Upper lobe of left lung (tissue), 6 donors: ENCODE measurements at regions not wholly inside any gene's neighbourhood (a gene's known extent, or its start where the extent isn't known, plus 50 kb on each side); places are given as distances from the start of the nearest gene placed in this dataset.

Experiments used
- ATAC-seq, 2 donors: fragments of 200-7000 bp; cut with Tn5 transposase; one replicate each; pipeline ENCODE4 v1.9.1; 2022; ENCODE audit warnings: mild to moderate bottlenecking in 2 of 2, moderate library complexity in 2 of 2; ENCODE audit not compliant: low FRiP score in 2 of 2
- DNase-seq, 2 donors: peaks; one replicate each; pipeline ENCODE4 v3.0.0-alpha.2; 2019 to 2020
- H3K27ac ChIP-seq, 4 donors: fragments of 200-600 bp; sonication (generic); one replicate each; pipeline ENCODE4 v1.5.1; 2016 to 2019
- H3K27me3 ChIP-seq, 4 donors: fragments of 200-600 bp; sonication (generic); one replicate each; pipeline ENCODE4 v1.5.1; 2017 to 2019
- H3K36me3 ChIP-seq, 4 donors: fragments of 200-600 bp; sonication (generic); one replicate each; pipeline ENCODE4 v1.5.1; 2016 to 2019
- H3K4me1 ChIP-seq, 4 donors: fragments of 200-600 bp; sonication (generic); one replicate each; pipeline ENCODE4 v1.5.1; 2018 to 2019
- H3K4me3 ChIP-seq, 4 donors: fragments of 200-600 bp; sonication (generic); one replicate each; pipeline ENCODE4 v1.5.1; 2017 to 2019; ENCODE audit warnings: mild to moderate bottlenecking in 2 of 4, moderate library complexity in 1 of 4
- H3K9me3 ChIP-seq, 4 donors: fragments of 200-600 bp; sonication (generic); one replicate each; pipeline ENCODE4 v1.5.1; 2018 to 2019
- CTCF ChIP-seq, 6 experiments: fragments of 450-650 bp in 4 of 6; fragments of 200-600 bp in 2 of 6; sonication (generic) in 2 of 6; IDR thresholded peaks; one replicate each; pipeline ENCODE4 v1.5.1; 2016 to 2019; ENCODE audit warnings: antibody characterized with exemption in 6 of 6
- EP300 ChIP-seq, 4 donors: sonication (generic); formaldehyde crosslinking; IDR thresholded peaks; one replicate each; pipeline ENCODE4 v1.5.1; 2017; ENCODE audit warnings: antibody characterized with exemption in 4 of 4, control low read depth in 2 of 4
- POLR2A ChIP-seq, 4 donors: fragments of 450-650 bp; IDR thresholded peaks; one replicate each; pipeline ENCODE4 v1.5.1; 2016 to 2017; ENCODE audit warnings: antibody characterized with exemption in 4 of 4, mild to moderate bottlenecking in 2 of 4
- POLR2AphosphoS5 ChIP-seq, 2 donors: sonication (generic); formaldehyde crosslinking; IDR thresholded peaks; one replicate each; pipeline ENCODE4 v1.5.1; 2017; ENCODE audit warnings: antibody characterized with exemption in 2 of 2
- WGBS, 2 donors: methylation state at CpG; one replicate each; pipeline ENCODE4 v1.1.5; 2017 to 2018; 5-methylcytosine and 5-hydroxymethylcytosine counted together
- donor health status: DM: no; HTN: no; CAD: no; lungs with moderate emphysema.
- donor health status: DM: no; HTN: yes; CAD: no; lungs with severe emphysema.

- H3K36me3 ChIP-seq = no peaks in the 10 kb centered on the region
- no peaks in the 10 kb centered on the region for H3K9me3 ChIP-seq
- H3K4me3 ChIP-seq = no peak overlapping the region
- no peak for ATAC-seq
- H3K27me3 ChIP-seq = no peaks in the 10 kb centered on the region
- TF ChIP-seq POLR2AphosphoS5 (IDR thresholded peaks at IDR 0.05) = no peak
- no peak for TF ChIP-seq CTCF (IDR thresholded peaks at IDR 0.05)
- TF ChIP-seq EP300 (IDR thresholded peaks at IDR 0.05) = no peak
- TF ChIP-seq POLR2A (IDR thresholded peaks at IDR 0.05) = no peak
- 97 to 99% methylated on average over 3 of the region's 3 CpGs for WGBS, 2 donors
- no peaks in the 10 kb centered on the region for H3K4me1 ChIP-seq
- DNase-seq = no peak
- no peak overlapping the region for H3K27ac ChIP-seq
These were observed 910.7 kb upstream of the FANCL start for GRCh38 chr2:59151805-59152204.

- H3K27me3 ChIP-seq = no peaks in the 10 kb centered on the region
- no peaks in the 10 kb centered on the region for H3K4me1 ChIP-seq
These were observed 909.2 kb upstream of the FANCL start for GRCh38 chr2:59150217-59150849.

GRCh38 chr2:59149271-59149670 lies 908.1 kb upstream of the FANCL start:
- no peak for ATAC-seq

More at GRCh38 chr2:59150217-59150849, 909.2 kb upstream of the FANCL start:
- DNase-seq (no peak), ATAC-seq (no peak)
- Histone ChIP-seq H3K36me3 (no peaks in the 10 kb centered on the region), H3K27ac (no peak overlapping the region), H3K9me3 (no peaks in the 10 kb centered on the region), H3K4me3 (no peak overlapping the region)
- WGBS, 2 donors = 74 to 95% methylated on average over 1 of the region's 1 CpG
- no peak for TF ChIP-seq EP300 (IDR thresholded peaks at IDR 0.05)
- no peak for TF ChIP-seq CTCF (IDR thresholded peaks at IDR 0.05)
- no peak for TF ChIP-seq POLR2AphosphoS5 (IDR thresholded peaks at IDR 0.05)
- no peak for TF ChIP-seq POLR2A (IDR thresholded peaks at IDR 0.05)

GRCh38 chr2:59112258-59112657 lies 871.1 kb upstream of the FANCL start:
- ATAC-seq (no peak), DNase-seq (no peak)
- Histone ChIP-seq H3K9me3 (no peaks in the 10 kb centered on the region), H3K27me3 (no peaks in the 10 kb centered on the region), H3K27ac (no peak overlapping the region), H3K4me3 (no peak overlapping the region), H3K4me1 (no peaks in the 10 kb centered on the region), H3K36me3 (no peaks in the 10 kb centered on the region)
- TF ChIP-seq EP300 (IDR thresholded peaks at IDR 0.05) = no peak
- no peak for TF ChIP-seq POLR2AphosphoS5 (IDR thresholded peaks at IDR 0.05)
- no peak for TF ChIP-seq POLR2A (IDR thresholded peaks at IDR 0.05)
- TF ChIP-seq CTCF (IDR thresholded peaks at IDR 0.05) = no peak
- WGBS, 2 donors = 87 to 100% methylated on average over 1 of the region's 1 CpG

More at GRCh38 chr2:59149271-59149670, 908.1 kb upstream of the FANCL start:
- no peak overlapping the region for H3K4me3 ChIP-seq
- no peak for DNase-seq
- H3K27me3 ChIP-seq = no peaks in the 10 kb centered on the region
- no peak overlapping the region for H3K27ac ChIP-seq
- H3K9me3 ChIP-seq = no peaks in the 10 kb centered on the region
- no peaks in the 10 kb centered on the region for H3K36me3 ChIP-seq
- TF ChIP-seq EP300 (IDR thresholded peaks at IDR 0.05) (no peak), CTCF (IDR thresholded peaks at IDR 0.05) (no peak), POLR2A (IDR thresholded peaks at IDR 0.05) (no peak), POLR2AphosphoS5 (IDR thresholded peaks at IDR 0.05) (no peak)
- no peaks in the 10 kb centered on the region for H3K4me1 ChIP-seq

GRCh38 chr2:59096973-59097372 lies 855.8 kb upstream of the FANCL start:
- 67 to 78% methylated on average over 2 of the region's 2 CpGs for WGBS, 2 donors
- Histone ChIP-seq H3K4me3 (no peak overlapping the region), H3K36me3 (no peaks in the 10 kb centered on the region), H3K4me1 (no peaks in the 10 kb centered on the region), H3K27ac (no peak overlapping the region), H3K9me3 (peaks cover 0 to 17% (median 8%) of the 10 kb centered on the region in 4 donors), H3K27me3 (no peaks in the 10 kb centered on the region)
- no peak for TF ChIP-seq POLR2AphosphoS5 (IDR thresholded peaks at IDR 0.05)
- TF ChIP-seq CTCF (IDR thresholded peaks at IDR 0.05) = no peak
- no peak for TF ChIP-seq EP300 (IDR thresholded peaks at IDR 0.05)
- TF ChIP-seq POLR2A (IDR thresholded peaks at IDR 0.05) = no peak
- ATAC-seq = no peak
- DNase-seq = no peak
